ENCODE measurements at regions not wholly inside any gene's neighbourhood (a gene's known extent, or its start where the extent isn't known, plus 50 kb on each side); places are given as distances from the start of the nearest gene placed in this dataset.
A peak's percentile ranks its signal among the peaks of the same experiment; 100 is the strongest.

DNA sequence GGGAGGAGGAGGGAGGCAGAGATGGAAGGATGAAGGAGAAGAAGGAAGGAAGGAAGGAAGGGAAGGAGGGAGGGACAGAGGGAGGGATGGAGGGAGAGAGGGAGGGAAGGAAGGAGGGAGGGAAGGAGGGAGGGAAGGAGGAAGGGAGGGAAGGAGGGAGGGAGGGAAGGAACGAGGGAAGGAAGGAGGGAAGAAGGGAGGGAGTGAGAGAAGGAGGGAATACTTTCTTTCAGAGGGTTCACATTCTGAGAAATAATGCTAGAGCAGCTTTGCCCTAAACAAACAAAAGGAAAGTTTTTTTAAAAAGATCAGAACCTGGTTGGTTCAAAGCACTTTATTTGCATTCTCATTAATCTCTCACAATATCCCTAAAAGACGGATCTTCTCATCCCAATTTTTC, 96.1 kb upstream of the NXT1 start:
- no peak for DNase-seq (ENCODE audit: low spot score)
- FAIRE-seq: no peak

- FAIRE-seq: no peak
- DNase-seq (ENCODE audit: low spot score): no peak
Observed at GRCh38 chr20:23254034-23254433, 96.6 kb upstream of the NXT1 start.

GRCh38 chr20:23253524-23253923, 97.1 kb upstream of the NXT1 start:
- DNase-seq (ENCODE audit: low spot score): no peak
- no peak for FAIRE-seq

DNA sequence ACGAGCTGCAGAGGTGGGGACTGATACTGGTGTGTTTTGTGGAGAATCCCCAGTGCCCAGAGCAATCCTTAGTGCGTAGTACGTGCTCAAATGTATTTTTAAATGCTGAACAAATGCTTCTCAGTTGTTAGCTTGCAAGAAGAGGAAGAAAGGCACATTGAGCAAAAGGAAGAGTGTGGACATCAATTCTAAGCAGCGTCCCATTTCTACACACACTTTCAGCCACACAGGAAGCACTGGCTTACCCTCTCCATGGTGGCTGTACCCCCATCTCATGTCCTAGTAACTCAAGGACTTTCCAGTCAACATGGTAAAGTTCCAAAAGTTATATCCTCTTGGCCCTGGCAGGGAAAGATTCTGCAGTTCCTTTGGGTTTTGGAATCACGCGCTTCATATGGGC, 98.8 kb upstream of the NXT1 start:
- no peak for FAIRE-seq
- DNase-seq (ENCODE audit: low spot score): no peak

GRCh38 chr20:23249541-23249940, 101.0 kb upstream of the NXT1 start:
- DNase-seq (ENCODE audit: low spot score) (no peak), FAIRE-seq (no peak)

GRCh38 chr20:23248461-23248882, 102.1 kb upstream of the NXT1 start:
- DNase-seq (ENCODE audit: low spot score) (no peak), FAIRE-seq (no peak)

GRCh38 chr20:23246717-23247664, 103.6 kb upstream of the NXT1 start:
- no peak for FAIRE-seq
- DNase-seq (ENCODE audit: low spot score): no peak

DNA sequence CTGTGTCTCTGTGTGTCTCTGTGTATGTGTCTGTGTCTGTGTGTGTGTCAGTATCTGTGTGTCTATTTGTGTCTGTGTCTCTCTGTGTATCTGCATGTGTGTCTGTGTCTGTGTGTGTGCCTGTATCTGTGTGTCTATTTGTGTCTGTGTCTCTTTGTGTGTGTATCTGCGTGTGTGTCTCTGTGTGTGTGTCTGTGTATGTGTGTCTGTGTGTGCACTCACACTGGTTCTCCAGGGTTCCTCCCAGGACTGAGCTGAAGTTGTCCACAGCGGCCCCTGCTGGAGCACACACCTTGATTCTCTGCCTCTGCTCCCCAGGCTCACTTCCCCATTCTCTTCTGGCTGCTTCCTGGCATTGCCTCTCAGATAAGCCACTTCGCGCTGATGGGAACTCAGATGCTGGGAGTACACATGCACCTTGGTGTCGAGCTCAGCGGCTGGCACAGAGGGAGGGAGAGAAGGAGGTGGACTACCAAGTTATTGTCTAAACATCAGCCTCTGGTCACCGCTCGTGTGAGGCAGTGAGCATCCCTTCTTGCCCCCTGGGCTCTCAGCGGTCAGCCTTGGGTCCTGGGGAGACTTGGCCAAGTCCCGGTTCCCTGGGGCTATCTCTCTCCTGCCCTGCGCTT, 104.9 kb upstream of the NXT1 start:
- no peak for DNase-seq (ENCODE audit: low spot score)
- peak; percentile 44 for FAIRE-seq

DNA sequence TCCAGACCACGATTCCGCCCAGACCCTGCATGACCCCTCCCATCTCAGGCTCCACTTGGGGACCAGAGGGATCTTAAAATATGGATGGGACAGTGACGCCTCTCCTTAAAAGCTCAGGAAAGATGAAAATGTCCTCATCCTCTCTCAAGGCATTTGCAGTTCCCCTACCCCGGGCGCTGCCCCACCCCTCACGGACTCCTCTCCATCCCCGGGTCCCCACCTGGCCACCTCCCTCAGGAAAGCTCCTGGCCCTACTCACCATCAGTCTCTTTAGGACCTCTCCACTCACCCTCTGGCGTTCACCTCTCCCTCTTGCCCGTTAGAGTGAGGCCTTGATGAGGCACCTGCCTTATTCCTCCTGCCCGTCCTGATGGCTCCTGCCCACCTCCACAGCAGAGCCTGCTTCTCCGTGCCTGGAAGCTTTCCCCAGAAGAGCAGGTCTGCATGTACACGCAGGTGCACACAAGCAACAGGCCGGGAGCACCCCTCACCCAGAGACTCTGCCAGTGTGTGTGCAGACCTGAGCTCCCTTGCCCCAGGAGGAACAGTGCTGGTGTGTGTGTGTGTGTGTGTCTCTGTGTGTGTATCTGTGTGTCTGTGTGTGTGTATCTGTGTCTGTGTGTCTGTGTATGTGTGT, 105.6 kb upstream of the NXT1 start:
- peak; percentile 53 for FAIRE-seq
- no peak for DNase-seq (ENCODE audit: low spot score)

DNA sequence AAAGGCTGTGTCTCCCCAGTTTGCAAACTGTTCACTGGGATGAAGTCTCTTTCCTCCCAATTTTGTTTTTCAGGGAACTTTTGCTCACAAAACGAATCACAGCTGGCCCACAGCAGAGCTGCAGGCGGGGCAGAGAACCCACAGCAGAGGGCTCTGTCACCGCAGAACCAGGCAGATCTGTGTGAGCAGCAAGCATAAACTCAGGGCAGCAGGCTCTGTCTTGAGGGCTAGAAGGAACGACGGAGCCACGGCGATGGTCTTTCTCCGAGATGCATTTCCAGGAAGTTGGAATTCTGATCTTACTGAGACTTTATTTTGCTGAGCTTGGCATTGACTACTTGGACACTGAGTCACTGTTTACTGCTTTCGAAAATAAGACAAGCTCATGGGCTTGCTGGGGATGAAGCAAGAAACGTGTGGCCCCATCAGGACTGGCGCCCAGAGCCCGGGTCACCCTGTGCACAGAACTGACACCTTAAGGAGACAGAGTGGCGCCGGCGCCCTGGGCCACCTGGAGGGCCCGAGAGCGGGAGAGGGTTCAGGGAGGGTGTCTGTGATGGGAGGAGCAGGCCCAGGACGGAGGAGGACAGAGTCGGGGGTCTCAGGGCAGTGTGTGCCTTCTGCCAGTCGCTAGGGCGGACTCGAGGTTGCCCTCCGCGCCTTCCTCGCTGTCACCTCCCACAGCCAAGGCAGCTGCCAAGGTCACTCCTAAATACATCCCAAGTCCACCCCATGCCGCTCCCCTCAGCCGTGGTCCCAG, 106.3 kb upstream of the NXT1 start:
- FAIRE-seq: no peak
- no peak for DNase-seq (ENCODE audit: low spot score)

GRCh38 chr20:23243791-23244155, 106.8 kb upstream of the NXT1 start:
- FAIRE-seq (no peak), DNase-seq (ENCODE audit: low spot score) (no peak)

DNA sequence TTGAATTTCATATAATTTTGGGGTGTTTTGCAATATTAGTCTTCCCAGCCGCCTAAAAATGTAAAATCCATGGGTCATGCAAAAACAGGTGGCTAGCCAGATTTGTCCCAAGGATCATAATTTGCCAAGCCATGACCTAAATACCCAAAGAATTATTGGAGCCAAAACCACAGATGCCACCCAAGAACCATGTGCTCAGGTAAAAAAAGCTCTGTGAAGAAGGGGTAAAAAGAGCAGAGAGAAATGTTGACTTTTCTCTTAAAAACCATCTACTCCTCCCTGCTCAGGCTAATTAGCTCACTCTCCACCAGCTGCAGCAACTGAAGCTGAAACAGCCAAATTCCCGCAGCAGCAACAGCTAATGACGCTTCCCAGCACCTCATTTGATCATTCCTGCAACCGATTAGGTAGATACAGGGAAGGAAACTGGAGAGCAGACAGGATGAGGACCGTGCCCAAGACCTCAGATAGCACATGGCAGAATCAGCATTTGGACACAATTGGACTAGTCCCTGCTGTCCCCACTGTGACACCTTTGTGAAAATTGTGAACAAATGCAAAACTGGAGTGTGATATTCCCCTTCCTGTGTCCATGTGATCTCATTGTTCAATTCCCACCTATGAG, 107.9 kb upstream of the NXT1 start:
- FAIRE-seq (no peak), DNase-seq (ENCODE audit: low spot score) (no peak)

GRCh38 chr20:23242104-23242503, 108.5 kb upstream of the NXT1 start:
- DNase-seq (ENCODE audit: low spot score) (no peak), FAIRE-seq (no peak)

- no peak for DNase-seq (ENCODE audit: low spot score)
- FAIRE-seq: no peak
Observed at GRCh38 chr20:23241416-23241815, 109.2 kb upstream of the NXT1 start.

DNA sequence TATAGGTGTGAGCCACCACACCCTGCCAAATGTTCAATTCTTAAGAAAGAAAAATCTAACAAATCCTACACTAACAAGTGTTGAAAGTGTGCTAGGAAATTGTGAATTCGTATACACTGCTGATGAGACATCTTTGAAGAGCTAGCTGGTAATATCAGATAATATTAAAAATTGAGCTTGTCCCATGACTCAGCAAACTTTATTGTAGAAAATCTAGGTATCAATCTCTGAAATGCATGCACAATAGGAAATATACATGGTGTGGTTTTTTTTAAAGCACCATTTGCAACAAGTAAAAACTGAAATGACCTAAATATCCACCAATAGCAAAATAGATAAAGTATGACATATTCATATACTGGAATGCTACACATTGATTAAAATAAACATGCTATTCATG, 110.1 kb upstream of the NXT1 start:
- FAIRE-seq (no peak), DNase-seq (ENCODE audit: low spot score) (no peak)

- no peak for DNase-seq (ENCODE audit: low spot score)
- no peak for FAIRE-seq
Observed at GRCh38 chr20:23237201-23237600, 113.4 kb upstream of the NXT1 start.

DNA sequence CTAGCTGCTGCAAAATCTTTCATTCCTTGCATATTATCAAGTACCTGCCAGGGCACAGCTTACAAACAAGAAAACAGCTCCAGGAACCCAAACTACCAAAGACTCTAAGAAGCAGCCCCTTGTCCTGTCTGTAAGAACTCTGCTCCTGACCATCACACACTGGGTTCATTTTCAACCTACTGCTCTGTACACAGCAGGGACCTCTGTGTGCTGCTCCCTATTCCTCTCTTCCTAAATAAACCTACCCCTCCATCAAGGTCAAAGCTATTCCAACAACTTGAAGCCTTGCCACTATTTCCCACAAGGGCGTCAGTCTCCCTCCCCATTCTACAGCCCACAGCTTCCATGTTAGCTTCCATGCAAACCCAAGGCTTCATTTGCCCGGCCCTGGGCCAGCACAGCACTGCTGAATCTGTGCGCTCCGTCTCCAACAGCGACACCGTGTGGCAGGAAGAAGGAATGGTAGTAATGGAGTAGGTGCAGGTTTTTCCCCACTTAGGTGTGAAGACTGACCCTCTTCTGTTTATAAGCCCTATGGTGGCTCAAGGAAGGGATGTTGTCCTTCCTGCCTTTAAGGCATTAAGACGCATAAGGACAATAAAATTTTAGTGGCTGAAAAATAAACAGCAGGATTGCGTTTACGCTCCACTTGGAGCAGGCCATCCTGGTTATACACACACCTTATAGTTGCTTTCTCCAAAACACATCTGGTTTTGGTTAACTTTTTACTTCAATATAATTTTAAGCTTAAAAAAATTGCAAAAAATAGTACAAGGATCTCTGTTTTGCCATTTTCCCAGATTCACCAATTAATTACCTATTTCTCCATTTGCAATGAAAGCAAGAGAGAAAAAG, 115.2 kb upstream of the NXT1 start:
- FAIRE-seq (no peak), DNase-seq (ENCODE audit: low spot score) (peak; percentile 57)

DNA sequence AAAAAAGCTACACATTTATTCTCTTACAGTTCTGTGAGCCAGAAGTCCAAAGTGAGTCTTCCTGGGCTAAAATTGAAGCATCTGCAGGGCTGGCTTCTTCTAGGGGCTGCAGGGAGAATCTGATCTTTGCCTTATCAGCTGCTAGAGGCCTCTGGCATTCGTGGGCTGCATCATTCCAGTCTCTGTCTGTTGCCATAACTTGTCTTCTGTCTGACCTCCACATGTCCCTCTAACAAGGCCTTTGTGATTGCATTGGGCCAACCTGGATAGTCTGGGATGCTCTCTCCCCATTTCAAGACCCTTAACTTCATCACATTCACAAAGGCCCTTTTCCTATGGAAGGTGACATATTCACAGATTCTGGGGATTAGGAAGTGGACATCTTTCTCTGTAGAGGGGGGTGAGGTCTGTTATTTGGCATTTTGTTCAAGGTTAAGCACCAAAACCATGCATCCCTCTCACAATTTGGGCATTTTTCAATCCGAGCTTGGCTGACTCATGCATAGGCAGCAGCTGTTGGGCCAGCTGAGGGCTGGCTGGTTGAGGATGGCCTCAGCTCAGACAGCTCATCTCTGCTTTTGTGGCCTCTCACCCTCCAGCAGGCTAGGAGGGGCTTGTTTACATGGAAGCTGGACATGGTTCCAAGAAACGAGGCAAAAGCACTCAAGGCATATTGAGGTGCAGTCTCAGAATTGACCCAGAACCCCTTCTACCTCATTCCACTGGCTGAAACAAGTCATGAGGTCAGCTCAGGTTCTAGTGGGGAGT, 116.1 kb upstream of the NXT1 start:
- DNase-seq (ENCODE audit: low spot score) (no peak), FAIRE-seq (no peak)

GRCh38 chr20:23233341-23233740, 117.2 kb upstream of the NXT1 start:
- no peak for FAIRE-seq

More at GRCh38 chr20:23233341-23233740, 117.2 kb upstream of the NXT1 start:
- DNase-seq (ENCODE audit: low spot score): no peak

All from urothelium cell line (cell line).